ENCODE measurements at regions not wholly inside any gene's neighbourhood (a gene's known extent, or its start where the extent isn't known, plus 50 kb on each side); places are given as distances from the start of the nearest gene placed in this dataset.

DNA sequence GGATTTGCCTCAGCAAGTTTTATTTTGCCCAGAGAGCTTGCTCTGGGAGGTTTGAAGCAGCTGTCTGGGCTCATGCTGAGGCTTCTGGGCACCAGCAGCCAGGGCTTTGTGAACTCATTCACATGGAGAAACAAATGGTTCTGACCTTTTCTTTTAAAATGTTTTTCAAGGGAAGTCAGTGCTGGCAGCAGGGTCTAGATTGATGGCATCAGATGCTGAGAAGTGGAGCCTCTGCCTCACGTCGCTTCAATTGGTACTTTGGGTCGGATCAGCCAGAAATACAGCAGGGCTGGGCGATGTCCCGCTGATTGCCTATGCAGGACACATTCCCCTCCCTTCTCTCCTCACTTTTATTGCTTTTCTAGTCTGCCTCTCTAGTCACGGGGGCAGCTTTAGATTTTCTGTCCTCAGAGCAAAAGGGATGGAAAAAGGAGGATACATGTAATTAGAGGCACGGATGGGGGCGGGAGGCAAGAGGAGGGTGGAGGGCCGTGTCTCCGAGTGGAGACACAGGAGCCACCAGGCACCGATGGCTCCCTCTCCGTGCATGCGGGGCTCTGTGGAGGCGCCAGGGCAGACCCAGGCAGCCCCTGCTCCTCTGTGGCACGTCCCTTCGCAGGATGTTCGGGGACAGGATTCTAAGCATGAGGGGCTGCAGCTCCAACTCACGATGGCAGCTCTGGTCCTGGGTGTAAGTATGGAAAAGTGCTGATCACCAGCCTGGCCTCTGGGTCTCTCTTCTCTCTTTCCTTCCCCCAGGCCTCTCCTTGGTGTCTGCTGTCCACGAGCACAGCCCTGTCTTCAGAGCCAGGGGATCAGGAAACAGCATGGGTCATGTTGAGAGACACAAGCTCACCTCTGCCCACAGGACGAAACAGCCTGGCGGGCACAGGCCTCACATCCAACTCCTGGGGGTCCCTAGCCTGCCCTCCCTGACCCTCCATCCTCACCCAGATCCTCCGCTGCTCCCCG is 116.1 kb downstream of the FAM43A start:
- ChIA-PET CTCF (no interaction called here), POLR2A (ENCODE audit: low non-redundant PET) (no interaction called here)
- H3K36me3 ChIP-seq (ENCODE audit: insufficient read depth, low read length, poor library complexity, severe bottlenecking): no peaks in the 10 kb centered on the region
- no peaks in the 10 kb centered on the region for H3K4me1 ChIP-seq (ENCODE audit: insufficient read depth, low read length, poor library complexity, severe bottlenecking)
- intact Hi-C loops (cut with micrococcal nuclease; ENCODE audit: unreplicated experiment): no loop called here
- no TSS peak for BruUV-seq (replicated peaks)
- TF ChIP-seq EZH2 (IDR thresholded peaks at IDR 0.05; ENCODE audit: borderline replicate concordance, low read depth, low read length, poor library complexity, severe bottlenecking): no peak
- TF ChIP-seq, protein P1, sequence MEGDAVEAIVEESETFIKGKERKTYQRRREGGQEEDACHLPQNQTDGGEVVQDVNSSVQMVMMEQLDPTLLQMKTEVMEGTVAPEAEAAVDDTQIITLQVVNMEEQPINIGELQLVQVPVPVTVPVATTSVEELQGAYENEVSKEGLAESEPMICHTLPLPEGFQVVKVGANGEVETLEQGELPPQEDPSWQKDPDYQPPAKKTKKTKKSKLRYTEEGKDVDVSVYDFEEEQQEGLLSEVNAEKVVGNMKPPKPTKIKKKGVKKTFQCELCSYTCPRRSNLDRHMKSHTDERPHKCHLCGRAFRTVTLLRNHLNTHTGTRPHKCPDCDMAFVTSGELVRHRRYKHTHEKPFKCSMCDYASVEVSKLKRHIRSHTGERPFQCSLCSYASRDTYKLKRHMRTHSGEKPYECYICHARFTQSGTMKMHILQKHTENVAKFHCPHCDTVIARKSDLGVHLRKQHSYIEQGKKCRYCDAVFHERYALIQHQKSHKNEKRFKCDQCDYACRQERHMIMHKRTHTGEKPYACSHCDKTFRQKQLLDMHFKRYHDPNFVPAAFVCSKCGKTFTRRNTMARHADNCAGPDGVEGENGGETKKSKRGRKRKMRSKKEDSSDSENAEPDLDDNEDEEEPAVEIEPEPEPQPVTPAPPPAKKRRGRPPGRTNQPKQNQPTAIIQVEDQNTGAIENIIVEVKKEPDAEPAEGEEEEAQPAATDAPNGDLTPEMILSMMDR (conservative IDR thresholded peaks at IDR 0.05; ENCODE audit: low read depth, low read length): no peak
- H3K9me3 ChIP-seq (ENCODE audit: low read depth, low read length, poor library complexity, severe bottlenecking): no peaks in the 10 kb centered on the region
- H3K4me3 ChIP-seq (ENCODE audit: low read depth, low read length, poor library complexity, severe bottlenecking): no peak overlapping the region
- no peak for DNase-seq (ENCODE audit: low spot score)
- no peak overlapping the region for H3K27ac ChIP-seq (ENCODE audit: low read depth, low read length, poor library complexity, severe bottlenecking)
- H3K27me3 ChIP-seq (replicated peaks; ENCODE audit: insufficient read depth, low read depth, low read length, poor library complexity): no peaks in the 10 kb centered on the region

DNA sequence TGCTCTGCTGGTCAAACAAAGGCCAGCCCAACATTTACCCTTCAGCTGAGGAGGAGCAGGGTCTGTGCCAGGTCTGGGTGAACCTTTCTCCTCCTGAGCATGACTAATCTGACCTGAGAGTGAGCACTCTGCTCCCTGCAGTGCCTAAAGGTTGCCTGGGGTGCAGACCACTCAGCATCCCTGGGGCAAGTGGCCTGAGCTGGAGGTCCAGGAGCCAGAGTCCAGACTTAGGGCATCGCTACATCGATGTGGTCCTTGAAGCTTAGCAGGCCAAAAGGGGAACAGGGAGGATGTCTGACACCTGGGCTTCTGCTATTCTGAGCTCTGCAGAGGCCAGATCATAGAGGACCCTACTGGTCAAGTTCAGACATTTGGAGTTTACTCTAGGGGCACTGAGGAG is 119.1 kb downstream of the FAM43A start:
- no TSS peak for BruUV-seq (replicated peaks)

DNA sequence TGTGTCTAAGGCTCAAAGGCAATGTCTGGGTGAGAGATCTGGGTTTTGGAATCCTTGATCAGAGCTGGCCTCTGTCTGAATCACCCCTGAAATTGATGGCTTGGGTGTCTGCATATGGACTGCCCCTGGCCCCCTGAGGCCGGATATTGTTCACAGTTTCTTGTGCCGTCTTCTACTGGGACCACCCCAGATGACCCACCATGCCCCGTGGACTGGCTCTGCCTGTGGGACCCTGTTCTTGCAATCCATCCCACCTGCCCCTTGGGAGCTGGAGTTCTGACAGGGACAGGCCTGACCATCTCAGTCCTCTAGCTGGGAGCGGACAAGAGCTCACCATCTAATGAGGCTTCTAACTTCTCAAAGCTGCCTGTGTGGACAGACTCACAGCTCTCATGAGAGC is 119.9 kb downstream of the FAM43A start:
- DNase-seq (ENCODE audit: low spot score): no peak
- TF ChIP-seq, protein P1 (conservative IDR thresholded peaks at IDR 0.05; ENCODE audit: low read depth, low read length): no peak
- TF ChIP-seq EZH2 (IDR thresholded peaks at IDR 0.05; ENCODE audit: borderline replicate concordance, low read depth, low read length, poor library complexity, severe bottlenecking): no peak
- no TSS peak for BruUV-seq (replicated peaks)
- CTCF ChIA-PET: no interaction called here
- Histone ChIP-seq H3K27me3 (replicated peaks; ENCODE audit: insufficient read depth, low read depth, low read length, poor library complexity) (no peaks in the 10 kb centered on the region), H3K4me1 (ENCODE audit: insufficient read depth, low read length, poor library complexity, severe bottlenecking) (no peaks in the 10 kb centered on the region), H3K36me3 (ENCODE audit: insufficient read depth, low read length, poor library complexity, severe bottlenecking) (no peaks in the 10 kb centered on the region), H3K9me3 (ENCODE audit: low read depth, low read length, poor library complexity, severe bottlenecking) (no peaks in the 10 kb centered on the region), H3K27ac (ENCODE audit: low read depth, low read length, poor library complexity, severe bottlenecking) (no peak overlapping the region), H3K4me3 (ENCODE audit: low read depth, low read length, poor library complexity, severe bottlenecking) (no peak overlapping the region)
- intact Hi-C loops (cut with micrococcal nuclease; ENCODE audit: unreplicated experiment): no loop called here
- POLR2A ChIA-PET (ENCODE audit: low non-redundant PET): no interaction called here

More for the DNA sequence above, 119.1 kb downstream of the FAM43A start:
- ChIA-PET CTCF (no interaction called here), POLR2A (ENCODE audit: low non-redundant PET) (no interaction called here)
- TF ChIP-seq EZH2 (IDR thresholded peaks at IDR 0.05; ENCODE audit: borderline replicate concordance, low read depth, low read length, poor library complexity, severe bottlenecking): no peak
- TF ChIP-seq, protein P1 (conservative IDR thresholded peaks at IDR 0.05; ENCODE audit: low read depth, low read length): no peak
- Histone ChIP-seq H3K4me3 (ENCODE audit: low read depth, low read length, poor library complexity, severe bottlenecking) (no peak overlapping the region), H3K36me3 (ENCODE audit: insufficient read depth, low read length, poor library complexity, severe bottlenecking) (no peaks in the 10 kb centered on the region), H3K9me3 (ENCODE audit: low read depth, low read length, poor library complexity, severe bottlenecking) (no peaks in the 10 kb centered on the region), H3K4me1 (ENCODE audit: insufficient read depth, low read length, poor library complexity, severe bottlenecking) (no peaks in the 10 kb centered on the region), H3K27ac (ENCODE audit: low read depth, low read length, poor library complexity, severe bottlenecking) (no peak overlapping the region), H3K27me3 (replicated peaks; ENCODE audit: insufficient read depth, low read depth, low read length, poor library complexity) (no peaks in the 10 kb centered on the region)
- no peak for DNase-seq (ENCODE audit: low spot score)
- intact Hi-C loops (cut with micrococcal nuclease; ENCODE audit: unreplicated experiment): no loop called here
